GM18909 (cell line): ENCODE measurements at regions not wholly inside any gene's neighbourhood (a gene's known extent, or its start where the extent isn't known, plus 50 kb on each side); places are given as distances from the start of the nearest gene placed in this dataset.
"Not testable (repeated sequence)": the region's sequence is repeated elsewhere in the genome, so short reads cannot be mapped to it uniquely, and the experiment has no call there.

Experiments
- ATAC-seq: cut with Tn5 transposase; IDR thresholded peaks from one replicate; pipeline ENCODE4 v1.9.1; 2021; ENCODE audit warnings: mild to moderate bottlenecking; ENCODE audit not compliant: unreplicated experiment, poor library complexity

- no peak for ATAC-seq
These were observed 50.9 kb downstream of the DISP1 start for GRCh38 chr1:222865718-222866117.

GRCh38 chr1:222867316-222867715 is 52.5 kb downstream of the DISP1 start:
- ATAC-seq: no peak

- ATAC-seq: no peak
These were observed 61.3 kb downstream of the DISP1 start for GRCh38 chr1:222876182-222876581.

GRCh38 chr1:222877854-222878253 is 63.0 kb downstream of the DISP1 start:
- no peak for ATAC-seq

GRCh38 chr1:222880587-222880986 is 65.7 kb downstream of the DISP1 start:
- ATAC-seq: no peak

- ATAC-seq: no peak
These were observed 71.5 kb downstream of the DISP1 start for GRCh38 chr1:222886194-222886854.

GRCh38 chr1:222886878-222887351 is 72.1 kb downstream of the DISP1 start:
- ATAC-seq: no peak

- no peak for ATAC-seq
These were observed 74.6 kb downstream of the DISP1 start for GRCh38 chr1:222889440-222889839.

GRCh38 chr1:222890716-222891115 is 75.9 kb downstream of the DISP1 start:
- no peak for ATAC-seq

- ATAC-seq: no peak
These were observed 76.7 kb downstream of the DISP1 start for GRCh38 chr1:222891578-222891977.

GRCh38 chr1:222892137-222892769 is 77.4 kb downstream of the DISP1 start:
- ATAC-seq: no peak

- ATAC-seq: no peak
These were observed 78.4 kb downstream of the DISP1 start for GRCh38 chr1:222893255-222893654.

- no peak for ATAC-seq
These were observed 79.5 kb downstream of the DISP1 start for GRCh38 chr1:222894331-222894730.

GRCh38 chr1:222896630-222897526 is 82.0 kb downstream of the DISP1 start:
- no peak for ATAC-seq

- no peak for ATAC-seq
These were observed 82.8 kb downstream of the DISP1 start for GRCh38 chr1:222897527-222898190.

- ATAC-seq: no peak
These were observed 83.3 kb downstream of the DISP1 start for GRCh38 chr1:222898191-222898527.

- no peak for ATAC-seq
These were observed 84.6 kb downstream of the DISP1 start for GRCh38 chr1:222899471-222899870.

GRCh38 chr1:222904451-222904850 is 89.6 kb downstream of the DISP1 start:
- no peak for ATAC-seq

- no peak for ATAC-seq
These were observed 90.3 kb downstream of the DISP1 start for GRCh38 chr1:222905151-222905550.

- ATAC-seq: not testable (repeated sequence)
These were observed 91.5 kb downstream of the DISP1 start for GRCh38 chr1:222906271-222906739.
